ENCODE measurements at regions not wholly inside any gene's neighbourhood (a gene's known extent, or its start where the extent isn't known, plus 50 kb on each side); places are given as distances from the start of the nearest gene placed in this dataset.
"Not testable (repeated sequence)": the region's sequence is repeated elsewhere in the genome, so short reads cannot be mapped to it uniquely, and the experiment has no call there.

GRCh38 chr17:31645351-31645750, 213.7 kb downstream of the COPRS start:
- CTCF ChIA-PET: no interaction called here
- H3K4me1 Mint-ChIP-seq: no peaks in the 10 kb centered on the region
- H3K27me3 Mint-ChIP-seq: no peaks in the 10 kb centered on the region
- peaks cover 7% of the 10 kb centered on the region for H3K9me3 Mint-ChIP-seq
- no peaks in the 10 kb centered on the region for H3K36me3 Mint-ChIP-seq (ENCODE audit: low read depth)
- POLR2A ChIA-PET: interaction anchor here (1.0 kb wide), 1 partner anchor 26 kb away, joined by 3 read pairs; no protein-coding TSS in a partner anchor
- H3K27ac Mint-ChIP-seq: no peak overlapping the region
- no peak overlapping the region for H3K4me3 Mint-ChIP-seq
- no peak for DNase-seq

- ChIA-PET CTCF (no interaction called here), POLR2A (no interaction called here)
- Mint-ChIP-seq H3K36me3 (ENCODE audit: low read depth) (no peaks in the 10 kb centered on the region), H3K9me3 (peaks cover 3% of the 10 kb centered on the region), H3K27ac (no peak overlapping the region), H3K4me3 (no peak overlapping the region), H3K27me3 (peaks cover 29% of the 10 kb centered on the region), H3K4me1 (no peaks in the 10 kb centered on the region)
- no peak for DNase-seq
Measured at GRCh38 chr17:31631766-31632165, 227.3 kb downstream of the COPRS start.

- H3K4me3 Mint-ChIP-seq; H3K9me3 Mint-ChIP-seq; POLR2A ChIA-PET; H3K4me1 Mint-ChIP-seq; H3K36me3 Mint-ChIP-seq (ENCODE audit: low read depth); DNase-seq; H3K27ac Mint-ChIP-seq; CTCF ChIA-PET: not testable (repeated sequence)
- H3K27me3 Mint-ChIP-seq: peaks cover 35% of the 10 kb centered on the region
Measured at GRCh38 chr17:31630866-31631265, 228.2 kb downstream of the COPRS start.

GRCh38 chr17:31629696-31630470, 229.2 kb downstream of the COPRS start:
- Mint-ChIP-seq H3K4me3 (no peak overlapping the region), H3K27ac (no peak overlapping the region), H3K9me3 (peaks cover under 1% of the 10 kb centered on the region), H3K36me3 (ENCODE audit: low read depth) (no peaks in the 10 kb centered on the region), H3K27me3 (peaks cover 36% of the 10 kb centered on the region), H3K4me1 (no peaks in the 10 kb centered on the region)
- ChIA-PET CTCF (no interaction called here), POLR2A (no interaction called here)
- no peak for DNase-seq

- no peak for DNase-seq
- no peaks in the 10 kb centered on the region for H3K36me3 Mint-ChIP-seq (ENCODE audit: low read depth)
- H3K9me3 Mint-ChIP-seq: peaks cover 3% of the 10 kb centered on the region
- no peak overlapping the region for H3K27ac Mint-ChIP-seq
- peaks cover 35% of the 10 kb centered on the region for H3K27me3 Mint-ChIP-seq
- POLR2A ChIA-PET: no interaction called here
- peaks cover 2% of the 10 kb centered on the region for H3K4me1 Mint-ChIP-seq
- CTCF ChIA-PET: no interaction called here
- no peak overlapping the region for H3K4me3 Mint-ChIP-seq
Measured at GRCh38 chr17:31627960-31628359, 231.1 kb downstream of the COPRS start.

GRCh38 chr17:31623990-31624389, 232.5 kb downstream of the RAB11FIP4 start:
- Mint-ChIP-seq H3K36me3 (ENCODE audit: low read depth) (no peaks in the 10 kb centered on the region), H3K27ac (no peak overlapping the region), H3K27me3 (peaks cover 27% of the 10 kb centered on the region), H3K4me1 (peaks cover 2% of the 10 kb centered on the region), H3K4me3 (no peak overlapping the region), H3K9me3 (peaks cover 6% of the 10 kb centered on the region)
- no peak for DNase-seq
- ChIA-PET CTCF (no interaction called here), POLR2A (no interaction called here)

GRCh38 chr17:31622500-31622899, 231.0 kb downstream of the RAB11FIP4 start:
- Mint-ChIP-seq H3K36me3 (ENCODE audit: low read depth) (no peaks in the 10 kb centered on the region), H3K4me1 (peaks cover 2% of the 10 kb centered on the region), H3K9me3 (peaks cover 6% of the 10 kb centered on the region), H3K27ac (no peak overlapping the region), H3K4me3 (no peak overlapping the region), H3K27me3 (peaks cover 24% of the 10 kb centered on the region)
- ChIA-PET CTCF (no interaction called here), POLR2A (no interaction called here)
- DNase-seq: no peak

GRCh38 chr17:31621566-31621965, 230.1 kb downstream of the RAB11FIP4 start:
- Mint-ChIP-seq H3K27ac (no peak overlapping the region), H3K9me3 (peaks cover 6% of the 10 kb centered on the region), H3K36me3 (ENCODE audit: low read depth) (no peaks in the 10 kb centered on the region), H3K4me3 (no peak overlapping the region), H3K4me1 (peaks cover 2% of the 10 kb centered on the region), H3K27me3 (peaks cover 22% of the 10 kb centered on the region)
- ChIA-PET POLR2A (interaction anchor here (0.5 kb wide), 1 partner anchor 23 kb away, joined by 3 read pairs; no protein-coding TSS in a partner anchor), CTCF (no interaction called here)
- DNase-seq: no peak

GRCh38 chr17:31611053-31611452, 219.6 kb downstream of the RAB11FIP4 start:
- H3K36me3 Mint-ChIP-seq (ENCODE audit: low read depth); H3K27ac Mint-ChIP-seq; H3K4me3 Mint-ChIP-seq; CTCF ChIA-PET; H3K27me3 Mint-ChIP-seq; H3K4me1 Mint-ChIP-seq; POLR2A ChIA-PET; H3K9me3 Mint-ChIP-seq; DNase-seq: not testable (repeated sequence)

- Mint-ChIP-seq H3K9me3 (no peaks in the 10 kb centered on the region), H3K4me1 (peaks cover 3% of the 10 kb centered on the region), H3K4me3 (no peak overlapping the region), H3K27me3 (peaks cover 7% of the 10 kb centered on the region), H3K36me3 (ENCODE audit: low read depth) (no peaks in the 10 kb centered on the region), H3K27ac (no peak overlapping the region)
- ChIA-PET CTCF (interaction anchor here (0.6 kb wide), 1 partner anchor 235 kb away, joined by 4 read pairs; no protein-coding TSS in a partner anchor), POLR2A (no interaction called here)
- DNase-seq: no peak
Measured at GRCh38 chr17:31609996-31610910, 218.8 kb downstream of the RAB11FIP4 start.

GRCh38 chr17:31609331-31609730, 217.9 kb downstream of the RAB11FIP4 start:
- H3K27ac Mint-ChIP-seq: no peak overlapping the region
- ChIA-PET POLR2A (no interaction called here), CTCF (no interaction called here)
- H3K4me3 Mint-ChIP-seq: no peak overlapping the region
- H3K36me3 Mint-ChIP-seq (ENCODE audit: low read depth): no peaks in the 10 kb centered on the region
- DNase-seq: no peak
- H3K9me3 Mint-ChIP-seq: no peaks in the 10 kb centered on the region
- H3K4me1 Mint-ChIP-seq: peaks cover 3% of the 10 kb centered on the region
- H3K27me3 Mint-ChIP-seq: peaks cover 6% of the 10 kb centered on the region

GRCh38 chr17:31608659-31609254, 217.3 kb downstream of the RAB11FIP4 start:
- no peak for DNase-seq
- Mint-ChIP-seq H3K27ac (no peak overlapping the region), H3K27me3 (peaks cover 4% of the 10 kb centered on the region), H3K4me1 (peaks cover 3% of the 10 kb centered on the region), H3K36me3 (ENCODE audit: low read depth) (no peaks in the 10 kb centered on the region), H3K4me3 (no peak overlapping the region), H3K9me3 (no peaks in the 10 kb centered on the region)
- POLR2A ChIA-PET: no interaction called here
- CTCF ChIA-PET: no interaction called here

GRCh38 chr17:31605761-31606160, 214.3 kb downstream of the RAB11FIP4 start:
- POLR2A ChIA-PET: no interaction called here
- Mint-ChIP-seq H3K4me3 (no peak overlapping the region), H3K4me1 (peaks cover 3% of the 10 kb centered on the region), H3K27me3 (no peaks in the 10 kb centered on the region), H3K27ac (no peak overlapping the region), H3K9me3 (no peaks in the 10 kb centered on the region), H3K36me3 (ENCODE audit: low read depth) (no peaks in the 10 kb centered on the region)
- no peak for DNase-seq
- CTCF ChIA-PET: no interaction called here
